GM15510 (cell line): ENCODE measurements at regions not wholly inside any gene's neighbourhood (a gene's known extent, or its start where the extent isn't known, plus 50 kb on each side); places are given as distances from the start of the nearest gene placed in this dataset.

Experiments used
- POLR2A ChIP-seq: IDR thresholded peaks from 3 replicates; pipeline ENCODE4 v1.6.1; 2011; ENCODE audit warnings: borderline replicate concordance; ENCODE audit not compliant: insufficient read length; ENCODE audit errors: extremely low read depth

DNA sequence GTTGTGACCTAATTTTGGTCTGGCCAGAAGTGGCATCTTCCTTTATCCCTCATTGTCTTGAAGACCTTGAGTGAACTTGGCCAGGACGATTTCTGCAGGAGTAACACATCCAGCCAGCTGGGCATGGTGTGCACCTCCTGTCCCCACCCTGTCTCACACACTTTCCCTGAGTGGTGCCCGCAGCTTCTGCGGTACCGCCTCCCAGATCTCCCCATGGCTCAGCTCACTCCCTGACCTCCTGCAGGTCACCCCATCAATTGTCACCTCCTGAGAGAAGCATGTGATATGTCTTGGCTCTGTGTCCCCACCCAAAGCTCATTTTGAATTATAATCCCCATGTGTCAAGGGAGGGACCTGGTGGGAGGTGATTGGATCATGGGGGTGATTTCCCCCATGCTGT is 50.2 kb upstream of the TP53I11 start:
- no peak for TF ChIP-seq POLR2A

DNA sequence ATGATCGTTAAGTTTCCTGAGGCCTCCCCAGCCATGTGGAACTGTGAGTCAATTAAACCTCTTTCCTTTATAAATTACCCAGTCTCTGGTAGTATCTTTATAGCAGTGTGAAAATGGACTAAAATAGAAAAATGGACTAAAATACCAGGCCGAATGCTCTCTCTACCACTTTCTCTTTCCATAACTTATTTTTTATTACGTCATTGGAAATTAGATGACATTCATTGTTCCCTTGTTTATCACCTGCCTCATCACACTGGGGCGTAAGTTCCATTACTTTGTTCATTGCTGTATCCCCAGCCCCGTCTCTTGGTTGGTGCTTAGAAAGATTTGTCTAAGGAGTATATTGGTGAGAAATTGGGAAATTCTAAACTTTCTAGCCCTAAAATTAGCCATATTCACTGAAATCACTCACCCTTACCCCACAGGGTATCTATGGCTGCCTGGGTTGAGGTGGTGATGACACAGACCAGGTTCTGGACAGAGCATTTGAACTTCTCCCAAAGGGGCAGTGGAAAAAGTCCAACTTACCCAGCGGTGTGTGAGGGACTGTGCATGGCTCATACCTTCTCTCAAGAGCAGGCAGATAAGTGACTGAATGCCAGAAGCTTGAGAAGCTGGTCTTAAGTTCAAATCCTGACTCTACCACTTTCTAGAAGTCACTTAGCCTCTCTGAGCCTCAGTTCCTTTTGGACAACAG is 50.9 kb upstream of the TP53I11 start:
- no peak for TF ChIP-seq POLR2A

DNA sequence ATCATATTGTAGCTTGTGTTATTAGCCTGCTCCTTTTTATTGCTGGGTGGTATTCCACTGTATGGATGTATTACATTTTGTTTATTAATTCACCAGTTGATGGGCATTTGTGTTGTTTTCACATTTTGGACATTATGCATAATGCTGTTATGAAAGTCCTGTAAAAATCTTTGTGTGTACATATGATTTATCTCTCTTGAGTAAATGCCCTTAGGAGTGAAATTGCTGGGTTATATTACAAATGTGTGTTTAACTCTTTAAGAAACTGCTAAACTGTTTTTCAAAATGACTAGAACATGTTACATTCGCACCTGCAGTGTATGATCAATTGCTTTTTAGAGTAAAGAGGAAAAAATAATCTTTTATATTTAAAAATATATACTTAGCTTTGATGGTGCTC is 54.4 kb upstream of the TP53I11 start:
- TF ChIP-seq POLR2A, result no peak

DNA sequence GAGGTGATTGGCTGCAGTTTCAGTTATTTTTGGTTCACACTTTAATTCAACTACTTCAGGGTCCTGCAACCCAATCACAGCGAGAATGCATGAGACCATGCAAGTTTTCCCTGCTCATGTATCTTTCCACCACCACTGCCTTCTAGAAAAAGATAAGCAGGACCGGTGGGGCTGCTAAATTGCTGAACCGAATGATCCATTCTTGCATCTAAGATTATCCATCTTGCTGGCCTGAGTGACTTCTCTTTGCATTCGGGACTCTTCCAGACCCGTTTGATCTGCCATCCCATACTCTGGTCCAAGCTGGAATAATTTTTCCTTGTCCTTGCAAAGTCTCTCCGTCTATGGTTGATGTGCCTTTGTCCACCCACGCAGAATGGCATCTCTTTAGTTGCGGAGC is 56.3 kb upstream of the TP53I11 start:
- TF ChIP-seq POLR2A, result no peak

DNA sequence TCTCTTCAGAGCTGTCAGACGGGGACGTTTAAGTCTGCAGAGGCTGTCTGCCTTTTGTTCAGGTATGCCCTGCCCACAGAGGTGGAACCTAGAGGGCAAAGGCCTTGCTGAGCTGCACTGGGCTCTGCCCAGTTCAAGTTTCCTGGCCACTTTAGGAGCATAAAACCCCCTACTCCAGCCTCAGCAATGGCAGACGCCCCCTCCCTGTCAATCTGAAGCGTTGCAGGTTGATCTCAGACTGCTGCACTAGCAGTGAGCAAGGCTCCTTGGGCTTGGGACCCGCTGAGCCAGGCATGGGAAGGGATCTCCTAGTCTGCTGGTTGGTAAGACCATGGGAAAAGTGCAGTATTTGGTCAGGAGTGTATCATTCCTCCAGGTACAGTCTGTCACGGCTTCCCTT is 66.6 kb upstream of the TP53I11 start:
- TF ChIP-seq POLR2A, result no peak

DNA sequence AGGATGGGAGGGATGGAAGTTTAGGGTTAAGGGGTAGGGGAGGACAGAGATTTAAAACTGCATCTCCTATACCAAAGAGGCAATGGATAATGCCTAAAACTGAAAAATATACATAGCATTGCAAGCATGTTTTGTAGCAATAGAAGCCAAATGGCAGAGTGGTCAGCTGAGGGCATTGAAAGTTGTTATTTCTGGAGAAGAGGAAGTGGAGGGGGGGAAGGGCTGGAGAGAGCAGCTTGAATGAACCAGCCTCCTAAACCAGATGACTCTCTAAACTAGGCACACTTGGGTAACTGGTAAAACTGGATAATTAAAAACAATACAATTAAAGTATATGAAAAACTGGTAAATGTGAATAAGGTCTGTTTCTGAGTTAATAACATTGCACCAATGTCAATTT is 70.3 kb upstream of the TP53I11 start:
- no peak for TF ChIP-seq POLR2A

DNA sequence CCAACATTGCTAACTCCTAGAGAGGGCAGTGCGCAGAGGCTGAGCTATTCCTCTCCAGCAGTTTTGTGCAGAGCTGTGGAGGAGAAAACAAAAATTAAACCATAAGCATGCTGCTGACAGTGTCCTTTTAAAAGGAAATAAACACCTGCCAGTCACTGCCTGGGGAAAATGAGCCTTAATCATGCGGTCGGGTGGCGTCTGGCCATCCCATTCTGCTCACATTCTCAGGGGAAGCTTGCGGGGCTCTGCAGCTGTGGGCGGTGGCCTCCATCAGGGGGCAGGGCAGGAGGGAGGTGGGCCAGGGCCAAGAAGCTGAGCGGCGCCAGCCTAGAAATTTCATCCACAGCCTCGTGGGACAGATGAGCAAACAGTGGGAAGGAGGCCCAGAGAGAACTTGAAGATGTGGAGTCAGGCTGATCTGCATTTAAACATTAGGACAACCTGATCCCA is 71.0 kb upstream of the TP53I11 start:
- no peak for TF ChIP-seq POLR2A

DNA sequence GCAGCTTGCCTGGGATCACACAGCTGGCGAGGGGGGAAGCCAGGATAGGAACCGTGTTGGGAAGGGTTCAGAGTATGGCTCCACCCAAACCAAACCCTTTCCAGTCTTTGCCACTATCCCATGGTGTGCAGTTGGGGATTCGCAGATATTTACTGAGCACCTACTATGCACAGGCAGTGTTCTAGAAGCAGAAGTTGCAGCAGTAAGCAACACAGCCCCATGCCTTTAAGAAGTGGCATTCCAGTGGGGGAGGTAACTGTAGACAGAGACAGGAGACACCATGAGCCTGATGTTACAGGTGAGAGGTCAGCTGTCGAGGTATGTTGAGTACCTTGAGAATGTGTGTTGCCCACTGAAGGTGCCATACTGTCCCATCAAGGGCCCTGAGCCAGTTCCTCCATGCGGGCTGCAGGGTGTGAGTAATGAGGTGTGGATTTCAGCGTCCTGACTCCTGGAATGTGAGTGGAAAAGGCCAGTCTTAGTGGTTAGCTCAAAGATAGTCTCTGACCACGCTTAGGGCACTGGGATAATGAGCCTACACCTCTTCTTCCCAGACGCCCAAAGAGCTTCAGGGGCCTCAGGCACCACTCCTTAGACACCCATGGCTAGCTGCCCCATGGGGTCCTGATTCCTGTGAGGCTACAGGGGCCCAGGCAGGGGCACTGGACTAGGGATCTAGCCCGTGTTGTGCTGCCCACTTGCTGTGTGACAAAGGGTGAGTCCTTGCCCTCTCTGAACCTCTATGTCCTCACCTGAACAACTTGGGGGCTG is 71.8 kb upstream of the TP53I11 start:
- no peak for TF ChIP-seq POLR2A

DNA sequence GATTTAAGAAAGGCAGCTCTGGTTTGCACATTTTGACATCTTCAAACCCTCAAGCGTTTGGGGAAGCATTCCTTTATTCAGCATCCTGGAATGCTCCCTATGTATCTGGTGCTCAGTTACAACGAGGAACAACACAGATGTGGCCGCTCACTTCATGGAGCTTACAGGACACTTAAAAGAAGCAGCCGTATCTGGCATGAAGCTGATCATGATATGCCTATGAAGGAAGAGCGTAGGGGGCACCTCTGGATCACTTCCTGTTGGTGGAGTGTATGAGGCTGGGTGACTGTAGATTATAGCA is 72.3 kb upstream of the TP53I11 start:
- TF ChIP-seq POLR2A, result no peak

DNA sequence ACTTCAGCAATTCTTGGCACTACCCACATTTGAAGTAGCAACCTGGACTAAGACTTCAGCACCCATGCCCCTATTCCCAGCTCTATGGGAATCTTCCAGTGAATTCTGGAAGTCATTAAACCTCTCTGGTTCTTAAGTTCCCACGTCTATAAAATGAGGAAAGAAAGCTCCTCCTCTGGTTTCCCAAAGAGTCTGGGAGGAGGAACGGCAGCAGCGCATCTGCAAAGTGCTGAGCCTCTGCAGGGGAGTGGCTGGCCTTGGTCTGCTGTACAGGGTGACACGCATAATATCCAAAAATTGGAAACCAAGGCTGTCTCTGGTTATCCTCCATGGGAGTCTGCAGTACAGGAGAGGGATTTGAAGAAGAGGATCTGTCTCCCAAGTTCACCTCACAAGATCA is 73.6 kb upstream of the TP53I11 start:
- TF ChIP-seq POLR2A, result no peak

DNA sequence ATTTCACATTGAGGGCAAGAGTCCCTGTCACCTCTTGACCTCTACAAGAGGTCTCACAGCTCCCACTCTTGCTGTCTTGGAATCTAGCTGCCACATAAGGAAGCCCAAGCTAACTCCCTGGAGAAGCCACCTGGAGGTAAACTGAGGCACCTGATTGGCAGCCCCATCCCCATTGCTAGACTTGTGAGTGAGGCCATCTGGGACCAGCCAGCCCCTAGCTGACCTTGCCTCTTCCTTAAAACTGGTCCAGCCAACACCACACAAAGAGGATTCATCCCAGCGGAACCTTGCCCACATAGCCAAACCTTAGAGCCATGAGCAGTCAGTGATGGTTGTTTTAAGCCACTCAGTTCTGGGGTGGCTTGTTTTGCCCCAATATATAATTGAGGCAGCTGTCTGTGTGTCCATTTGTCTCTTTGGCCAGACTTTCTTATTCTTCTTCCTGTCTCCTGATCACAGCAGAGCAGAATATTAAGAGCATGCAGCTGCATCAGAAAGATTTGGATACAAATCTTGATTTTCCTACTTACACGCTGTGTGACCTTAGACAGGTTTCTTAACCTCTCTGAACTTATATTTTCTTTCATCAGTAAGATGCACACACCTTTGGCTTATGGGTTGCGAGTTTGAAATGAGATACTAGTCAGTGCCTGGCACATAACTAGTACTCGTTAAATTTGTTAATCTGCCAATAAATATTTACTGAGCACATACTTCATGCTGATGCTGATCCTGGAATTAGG is 74.3 kb upstream of the TP53I11 start:
- no peak for TF ChIP-seq POLR2A

DNA sequence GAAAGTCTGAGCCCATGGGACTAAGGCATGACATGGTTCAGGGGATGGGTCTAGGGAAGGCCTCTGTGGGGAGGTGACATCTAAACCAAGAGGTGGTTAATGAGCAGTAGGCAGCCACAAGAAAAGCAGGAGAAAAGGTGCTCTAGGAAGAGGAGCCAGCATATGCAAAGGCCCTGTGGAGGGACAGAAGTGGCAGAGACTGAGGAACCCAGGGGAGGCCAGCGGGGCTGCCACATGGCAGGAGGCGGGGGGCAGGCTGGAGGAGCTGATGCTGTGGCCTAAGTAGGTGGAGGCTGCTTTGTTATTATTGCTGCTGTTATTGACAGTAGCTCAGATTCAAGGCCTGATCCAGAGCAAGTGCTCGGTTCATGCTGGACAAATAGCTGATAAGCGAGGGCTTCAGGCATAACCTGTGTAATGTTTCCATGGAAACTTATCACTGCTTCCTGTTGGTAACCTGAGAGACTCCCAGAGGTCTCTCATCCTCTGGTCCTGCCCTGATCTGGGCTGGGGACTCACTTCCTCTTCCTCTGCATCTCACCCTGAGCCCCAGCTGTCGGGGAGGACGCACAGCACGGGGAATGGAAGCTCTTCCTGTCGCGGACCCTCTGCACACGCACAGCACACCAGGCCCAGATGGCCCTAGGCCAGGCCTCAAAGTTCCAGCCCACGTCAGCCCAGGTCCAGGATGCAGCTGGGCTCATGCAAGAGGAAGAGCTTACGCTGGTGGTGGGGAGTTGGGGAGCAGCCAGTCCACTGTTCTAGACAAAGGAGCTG is 75.2 kb upstream of the TP53I11 start:
- no peak for TF ChIP-seq POLR2A

DNA sequence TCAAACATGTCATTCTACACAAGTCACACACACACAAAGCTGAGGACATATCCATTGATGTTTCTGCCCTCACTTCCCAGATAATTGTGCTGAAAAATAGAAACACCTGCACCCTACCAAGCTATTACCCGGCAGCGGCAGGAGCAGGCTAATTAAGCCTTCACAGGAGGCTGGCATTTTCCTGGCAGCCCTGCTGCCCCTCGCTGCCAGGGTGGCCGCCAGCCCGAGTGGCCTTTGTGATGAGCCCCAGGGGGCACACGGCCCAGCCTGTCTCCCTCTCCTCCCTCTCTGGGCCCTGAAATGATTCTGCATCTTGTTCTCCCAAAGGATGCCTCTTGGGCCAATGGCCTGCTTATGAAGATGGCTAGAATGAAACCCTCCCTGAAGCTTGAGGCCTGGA is 76.2 kb upstream of the TP53I11 start:
- no peak for TF ChIP-seq POLR2A

DNA sequence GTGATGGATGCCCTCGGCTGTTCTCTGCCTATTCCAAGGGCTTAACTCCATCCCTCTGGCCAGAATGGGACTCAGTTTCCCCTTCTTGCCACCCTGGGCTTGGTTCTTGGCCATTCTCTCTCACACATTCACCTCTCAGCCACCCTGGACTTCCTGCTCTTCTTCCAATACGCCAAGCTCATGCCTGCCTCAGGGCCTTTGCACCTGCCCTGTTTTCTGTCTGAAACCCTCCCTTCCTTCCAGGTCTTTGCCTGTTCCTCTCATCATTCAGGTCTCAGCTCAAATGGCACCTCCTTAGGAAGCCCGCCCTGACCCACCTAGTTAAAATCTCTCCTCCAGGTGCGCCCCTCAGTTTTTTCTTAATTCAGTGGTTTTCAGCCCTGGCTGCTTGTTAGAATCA is 76.6 kb upstream of the TP53I11 start:
- TF ChIP-seq POLR2A, result no peak
